ENCODE measurements at regions not wholly inside any gene's neighbourhood (a gene's known extent, or its start where the extent isn't known, plus 50 kb on each side); places are given as distances from the start of the nearest gene placed in this dataset.

- TF ChIP-seq E2F5 (CRISPR knock-in tag; IDR thresholded peaks at IDR 0.05) (no peak), PCBP2 (IDR thresholded peaks at IDR 0.05; ENCODE audit: low read depth, low read length, poor library complexity, severe bottlenecking) (no peak), CTCF (IDR thresholded peaks at IDR 0.05 in 2 of 3, conservative IDR thresholded peaks at IDR 0.05 in 1 of 3; ENCODE audit: insufficient read depth in 2 of 3, low read depth in 1 of 3, low read length in 3 of 3) (peak; percentile 35 to 63 (median 42); a peak in 4 of 6 replicates), MAX (CRISPR knock-in tag; IDR thresholded peaks at IDR 0.05) (no peak), E2F1 (CRISPR knock-in tag; IDR thresholded peaks at IDR 0.05) (no peak), ZNF311 (CRISPR knock-in tag; IDR thresholded peaks at IDR 0.05) (no peak), ZBTB26 (CRISPR knock-in tag; IDR thresholded peaks at IDR 0.05) (no peak), POLR2A (conservative IDR thresholded peaks at IDR 0.05) (no peak), EZH2 (IDR thresholded peaks at IDR 0.05; ENCODE audit: borderline replicate concordance, low read depth, low read length) (no peak)
Observed at GRCh38 chr10:70956029-70956759, 67.8 kb upstream of the PCBD1 start.

Data from K562 (cell line).